NCI-H1930 (cell line): ENCODE measurements at regions not wholly inside any gene's neighbourhood (a gene's known extent, or its start where the extent isn't known, plus 50 kb on each side); places are given as distances from the start of the nearest gene placed in this dataset.

ENCODE experiments used
- DNase-seq, 2 experiments: peaks; one replicate each; lab custom pipeline; 2025; lab: John Stamatoyannopoulos, UW

DNA sequence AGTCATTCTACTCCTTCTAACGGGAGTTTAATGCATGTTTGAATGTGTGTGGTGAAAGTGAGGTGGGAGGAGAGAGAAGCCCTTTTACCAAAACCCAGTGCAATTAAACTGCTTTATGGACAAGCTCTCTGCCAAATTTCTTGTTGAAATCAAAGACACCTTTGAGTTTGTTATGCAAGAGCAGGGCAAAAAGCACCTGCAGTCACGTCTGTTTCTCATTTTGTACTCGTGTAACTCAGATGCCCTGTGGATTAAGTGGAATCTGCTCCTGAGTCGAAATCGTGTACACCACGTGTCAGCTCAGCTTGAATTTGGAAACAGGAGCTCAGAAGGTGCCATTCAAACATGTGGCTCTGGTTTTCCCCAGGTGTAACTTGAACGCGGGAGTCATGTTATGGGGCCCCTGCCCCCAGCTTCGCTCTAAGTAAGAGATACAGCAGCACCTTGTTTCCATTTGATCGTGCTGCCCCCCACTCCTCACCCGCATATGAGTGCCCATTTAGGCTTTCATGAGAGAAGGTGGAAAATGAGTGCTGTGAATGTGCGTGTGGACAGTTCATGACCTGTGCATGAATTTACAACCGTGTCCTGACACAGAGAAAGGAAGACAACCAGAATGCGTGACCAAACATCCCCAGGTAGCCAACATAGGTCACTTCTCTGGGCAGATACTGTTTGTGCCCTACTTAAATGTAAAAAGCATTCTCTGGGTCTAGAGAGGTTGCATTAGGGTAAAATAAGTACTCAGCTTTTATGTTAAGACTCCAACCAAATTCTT, 347.0 kb upstream of the SLC30A5 start:
- no peak for DNase-seq

DNA sequence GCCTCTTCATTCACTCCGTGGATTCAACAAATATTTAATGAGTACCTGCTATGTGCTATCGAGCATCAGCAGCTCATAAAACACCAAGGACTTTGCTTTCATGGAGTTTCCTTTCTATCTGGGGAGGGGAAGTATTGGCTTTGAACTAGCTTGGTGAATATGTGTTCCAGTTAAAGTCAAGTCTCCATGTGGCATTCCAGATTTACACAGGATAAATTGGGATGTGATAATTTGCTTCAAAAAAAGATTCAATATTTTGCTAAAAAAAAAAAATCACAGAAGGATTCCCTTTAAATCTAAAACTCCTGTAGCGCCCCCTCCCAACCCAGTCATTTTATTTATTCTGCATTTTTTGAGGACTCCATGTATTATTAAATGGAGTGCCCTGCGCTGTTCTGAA, 346.3 kb upstream of the SLC30A5 start:
- no peak for DNase-seq

DNA sequence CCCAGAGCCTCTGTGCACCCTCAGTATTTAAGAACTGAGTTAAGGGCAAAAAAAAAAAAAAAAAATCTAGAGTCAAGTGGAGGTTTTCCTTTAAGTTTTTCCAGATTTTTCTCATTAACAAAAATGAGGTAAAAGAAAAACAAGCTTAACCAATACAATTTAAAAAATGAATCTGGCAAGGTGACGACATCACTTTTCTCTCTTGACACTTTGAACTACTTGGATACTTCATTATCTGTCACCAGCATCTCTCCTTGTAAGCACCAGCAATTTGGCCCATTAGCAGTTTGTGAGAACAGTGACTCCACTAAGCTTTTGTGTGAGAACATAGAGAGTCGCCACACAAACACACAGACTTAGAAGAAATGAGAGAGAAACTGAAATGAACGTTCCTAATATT, 345.7 kb upstream of the SLC30A5 start:
- no peak for DNase-seq

DNA sequence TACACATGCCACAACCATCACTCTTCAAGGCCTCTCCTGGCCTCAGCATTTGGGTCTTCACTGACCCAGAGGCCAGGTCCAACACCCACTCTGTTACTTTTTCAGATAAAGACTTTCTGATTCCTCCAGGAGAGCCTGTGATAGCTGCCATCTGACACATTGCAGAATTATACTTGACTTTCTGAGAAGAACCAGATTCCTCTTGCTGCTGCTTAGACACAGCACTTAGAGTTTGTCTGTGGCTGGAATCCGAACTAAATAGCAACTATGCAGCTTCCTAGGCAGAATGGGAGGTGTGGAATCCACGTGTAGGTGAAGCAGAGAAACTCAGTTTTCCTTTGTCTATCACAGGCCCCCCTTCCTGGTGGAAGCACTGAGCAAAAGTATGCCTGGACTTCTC, 344.7 kb upstream of the SLC30A5 start:
- DNase-seq, result no peak

DNA sequence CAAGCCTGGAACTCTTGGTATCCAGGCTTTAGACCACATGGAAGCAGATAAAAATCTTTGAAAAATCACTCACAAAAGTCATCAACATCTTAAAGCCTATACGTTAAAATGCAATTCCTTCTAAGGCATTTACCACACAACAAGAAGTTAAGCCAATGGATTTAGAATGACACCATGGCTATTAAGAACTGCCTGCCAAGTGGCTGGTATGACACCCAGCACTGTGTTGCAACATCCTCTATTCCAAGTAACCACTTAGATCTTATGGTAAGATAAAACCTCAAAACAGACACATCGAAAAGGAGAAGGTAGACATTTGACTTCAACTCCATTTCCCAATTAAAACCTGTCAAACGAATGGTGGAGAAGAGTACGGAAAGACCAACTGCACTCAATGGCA, 344.2 kb upstream of the SLC30A5 start:
- no peak for DNase-seq

DNA sequence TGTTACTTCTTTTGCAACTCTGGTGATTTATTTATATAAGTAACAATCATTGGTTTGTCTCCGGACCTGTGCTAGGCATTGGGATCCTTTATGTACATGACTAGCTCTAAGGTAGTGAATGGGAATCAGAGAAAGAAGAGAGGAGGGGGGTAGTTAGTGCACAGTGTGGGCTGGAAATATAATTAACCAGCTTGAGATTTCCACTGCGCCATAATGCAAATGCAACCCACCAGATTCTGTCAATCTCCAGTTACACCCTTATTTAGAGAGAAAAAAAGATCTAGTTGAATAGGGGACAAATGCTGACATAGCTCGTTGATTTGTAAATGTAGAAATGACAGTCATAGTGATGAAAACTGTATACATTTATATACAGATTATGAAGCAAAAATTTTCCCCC, 342.2 kb upstream of the SLC30A5 start:
- no peak for DNase-seq

DNA sequence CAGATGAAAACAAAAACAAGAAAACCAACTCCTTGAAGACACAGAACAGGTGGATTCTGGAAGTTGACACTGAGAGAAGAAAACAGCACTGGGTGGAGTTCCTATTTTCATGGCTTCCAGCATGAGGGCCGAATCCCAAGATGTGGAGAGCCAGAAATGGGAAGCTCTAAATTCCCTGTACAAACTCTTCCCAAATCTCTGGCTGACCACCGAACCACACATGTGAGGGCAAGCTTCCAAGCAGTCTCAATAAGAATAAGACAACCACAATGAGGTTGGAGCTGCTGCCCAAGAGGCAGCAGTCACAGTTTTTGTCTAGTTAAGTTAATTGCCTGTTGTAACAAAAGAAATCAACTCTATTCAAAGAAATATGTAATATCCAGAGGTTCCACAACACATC, 339.3 kb upstream of the SLC30A5 start:
- DNase-seq, result no peak

DNA sequence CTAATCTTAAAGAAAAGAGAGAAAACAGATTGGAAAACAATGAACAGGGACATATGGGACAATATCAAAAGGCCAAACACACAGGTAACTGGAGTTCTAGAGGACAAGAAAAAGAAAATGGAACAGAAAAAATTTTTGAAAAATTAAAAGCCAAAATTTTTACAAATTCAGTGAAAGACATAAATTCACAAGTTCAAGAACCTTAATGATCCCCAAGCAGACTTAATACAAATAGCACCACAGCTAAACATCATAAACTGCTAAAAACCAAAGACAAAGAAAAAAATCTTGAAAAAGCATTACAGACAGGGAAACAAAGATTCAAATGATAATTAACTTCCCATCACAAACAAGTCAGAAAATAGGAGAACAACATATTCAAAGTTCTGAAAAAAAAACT, 338.5 kb upstream of the SLC30A5 start:
- DNase-seq, result no peak

DNA sequence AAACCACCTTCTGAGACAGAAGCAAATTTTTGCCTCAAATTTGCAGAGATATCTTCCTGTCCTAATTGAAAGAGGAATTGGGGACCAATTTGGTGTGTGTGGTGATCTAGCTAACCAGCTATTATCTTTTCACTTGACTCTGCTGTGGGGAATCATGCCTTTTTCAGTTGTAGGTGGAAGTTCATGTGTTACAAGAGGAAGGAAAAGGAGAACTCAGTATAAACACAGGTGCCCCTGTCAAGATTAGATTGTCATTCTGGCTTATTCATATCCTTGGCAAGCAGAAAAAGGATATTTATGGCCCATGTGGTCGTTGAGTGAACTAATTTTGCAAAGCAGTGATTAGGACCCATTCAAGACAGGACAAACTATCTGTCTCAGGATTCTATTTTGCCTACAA, 336.8 kb upstream of the SLC30A5 start:
- DNase-seq, result no peak

DNA sequence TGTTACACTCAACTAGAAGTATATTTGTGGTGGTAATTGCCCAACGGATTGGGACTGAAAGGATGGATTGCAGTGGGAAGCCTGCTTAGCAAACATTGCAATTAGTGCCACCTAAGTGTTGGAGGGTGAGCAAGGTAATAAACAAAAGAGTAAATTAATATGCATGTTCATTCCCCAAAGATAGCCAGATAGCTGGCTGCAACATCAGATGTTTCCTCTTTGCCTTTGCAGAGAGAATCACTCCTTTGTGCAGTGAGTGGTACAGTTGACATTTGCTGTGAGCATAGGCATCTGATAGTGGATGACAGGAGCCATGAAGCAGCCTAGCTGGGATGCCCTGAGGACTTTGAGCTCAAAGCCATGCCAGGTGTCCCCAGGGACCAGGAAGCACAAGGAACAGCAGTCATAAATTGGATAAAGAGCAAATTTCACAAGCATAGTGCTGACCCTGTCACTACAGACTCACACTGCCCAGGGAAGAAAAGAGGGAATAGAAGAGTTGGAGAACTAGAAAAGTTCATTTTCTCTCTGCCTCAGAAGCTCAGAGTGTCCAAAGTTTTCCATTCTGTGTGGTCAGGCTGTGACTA, 336.1 kb upstream of the SLC30A5 start:
- DNase-seq, result no peak

DNA sequence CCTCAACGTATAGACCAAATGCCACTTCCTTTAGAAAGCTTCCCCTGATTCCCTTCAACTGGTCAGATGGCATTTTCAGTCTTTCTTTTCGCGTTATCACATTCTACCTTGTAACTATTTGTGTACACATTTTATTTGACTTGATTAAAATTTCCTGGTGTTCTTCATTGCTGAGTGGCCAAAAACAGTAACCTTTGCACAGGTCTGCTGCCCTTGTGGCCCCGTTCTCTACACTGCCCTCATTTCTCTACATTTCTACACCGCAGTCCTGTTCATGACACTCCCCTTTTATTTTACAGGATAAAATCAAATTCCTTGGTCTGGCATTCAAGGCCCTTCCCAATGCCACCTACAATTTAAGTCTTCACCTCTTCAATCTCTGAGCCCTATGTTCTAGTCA, 334.2 kb upstream of the SLC30A5 start:
- DNase-seq, result no peak

DNA sequence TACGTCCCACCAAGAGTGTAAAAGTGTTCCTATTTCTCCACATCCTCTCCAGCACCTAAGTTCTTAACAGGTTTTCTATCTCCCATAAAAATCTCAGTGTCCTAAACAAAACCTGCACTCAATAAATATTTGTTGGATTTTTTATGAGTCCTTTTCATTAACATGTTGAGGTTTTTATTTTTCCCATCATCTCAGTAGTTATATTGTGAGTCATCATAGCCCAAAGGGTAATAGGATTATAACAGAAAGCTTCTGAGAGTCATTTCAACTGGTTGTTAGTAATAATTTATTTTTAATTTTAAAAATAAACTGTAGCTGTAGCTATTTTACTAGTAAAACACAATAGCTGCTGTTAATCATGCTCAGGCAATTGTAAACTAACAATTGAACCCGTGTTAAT, 331.6 kb upstream of the SLC30A5 start:
- no peak for DNase-seq

DNA sequence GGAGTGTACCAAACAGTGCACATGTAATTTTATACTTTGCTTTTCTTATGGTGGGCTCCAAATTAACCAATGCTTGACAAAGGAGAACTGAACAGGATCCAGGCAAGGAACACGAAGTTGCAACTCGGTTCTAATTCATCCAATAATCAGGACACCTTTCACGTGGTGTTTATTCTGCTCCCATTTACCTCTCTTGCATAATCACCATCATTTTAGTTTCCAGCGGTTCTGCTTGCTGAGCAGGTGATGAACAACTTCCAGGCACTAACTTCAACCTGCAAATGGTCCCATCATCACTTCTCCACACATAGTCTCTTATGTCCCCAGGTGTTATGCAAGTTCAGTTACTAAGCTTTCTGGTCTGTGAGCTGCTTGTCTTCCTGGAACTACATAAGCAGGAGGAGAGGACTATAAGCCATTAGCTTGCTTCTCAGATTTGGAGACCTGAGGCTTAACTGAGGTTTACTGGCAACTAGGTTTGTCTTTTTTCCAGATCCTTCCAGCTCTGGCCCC, 326.8 kb upstream of the SLC30A5 start:
- DNase-seq, result no peak

DNA sequence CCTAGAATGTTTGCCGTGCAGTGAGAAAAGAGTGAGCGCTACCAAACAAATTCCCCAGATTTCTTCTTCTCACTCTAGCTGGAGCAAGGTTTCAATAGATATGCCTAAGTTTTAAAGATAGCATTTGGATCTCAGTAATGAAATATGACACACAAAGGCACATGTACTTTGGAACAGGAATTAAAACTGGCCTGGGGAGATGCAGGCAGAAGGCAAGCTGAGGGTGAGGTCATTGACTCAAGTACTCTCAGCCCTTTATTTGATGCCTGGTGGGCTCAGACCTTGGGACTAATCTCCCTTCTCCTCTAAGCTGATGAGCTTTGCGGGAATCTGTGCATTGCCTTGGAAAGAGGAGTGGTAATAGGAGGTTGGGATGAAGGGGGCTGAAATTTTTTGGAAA, 323.3 kb upstream of the SLC30A5 start:
- no peak for DNase-seq

DNA sequence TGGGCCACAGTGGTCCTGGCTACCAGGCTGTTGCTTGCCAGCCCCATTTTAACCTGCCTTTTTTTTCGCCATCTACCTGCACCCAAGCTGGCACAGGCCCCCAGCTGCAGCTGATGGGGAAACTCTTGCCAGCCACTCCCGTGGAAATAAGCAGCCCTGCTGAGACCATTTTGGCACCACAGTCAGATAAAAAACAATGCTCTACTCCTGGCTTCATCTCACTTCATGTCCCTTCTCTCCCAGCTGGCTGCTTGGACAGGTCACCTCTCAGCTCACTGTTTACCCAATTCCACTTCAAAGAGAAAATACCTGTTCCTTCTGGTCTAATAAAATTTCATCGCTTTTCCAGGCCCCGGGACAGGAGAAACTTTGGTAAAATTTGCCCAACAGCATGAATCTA, 322.6 kb upstream of the SLC30A5 start:
- no peak for DNase-seq

DNA sequence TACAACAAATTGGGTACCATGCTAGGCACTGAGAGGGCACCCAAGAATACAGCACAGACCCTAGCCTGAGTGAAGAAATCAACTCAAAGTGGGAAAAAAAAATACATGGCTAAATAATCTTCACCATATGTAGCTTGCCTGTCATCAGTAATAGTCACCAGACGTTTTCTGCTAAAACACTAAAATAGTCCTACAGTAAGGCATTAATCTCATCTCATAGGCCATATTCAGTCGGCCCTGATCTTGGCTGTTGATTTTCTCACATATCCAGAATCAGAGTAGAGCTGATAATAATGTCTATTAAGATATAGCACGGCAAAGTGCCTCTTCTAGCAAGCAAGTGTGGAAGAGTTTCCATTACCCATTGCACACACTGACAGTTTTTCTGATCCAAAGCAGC, 322.1 kb upstream of the SLC30A5 start:
- DNase-seq, result no peak

DNA sequence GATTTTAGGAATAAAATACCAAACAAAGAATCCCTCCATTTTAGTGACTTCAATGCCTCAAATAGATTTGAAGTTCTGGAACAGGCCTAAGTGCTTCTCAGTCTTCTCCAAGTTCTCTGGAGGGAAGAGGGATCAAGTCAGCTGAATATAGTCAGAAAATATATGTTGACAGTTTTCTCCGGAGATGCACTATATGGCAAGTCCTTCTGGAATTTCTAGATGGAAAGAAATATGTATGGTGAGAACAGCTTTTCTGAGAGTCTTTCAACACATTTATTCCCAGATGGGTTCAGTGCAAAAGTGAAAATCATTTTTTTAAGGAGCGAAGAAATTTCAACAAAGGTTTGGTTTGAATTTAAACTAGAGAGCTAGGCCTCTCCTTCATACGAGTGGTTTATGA, 317.4 kb upstream of the SLC30A5 start:
- DNase-seq, result no peak

DNA sequence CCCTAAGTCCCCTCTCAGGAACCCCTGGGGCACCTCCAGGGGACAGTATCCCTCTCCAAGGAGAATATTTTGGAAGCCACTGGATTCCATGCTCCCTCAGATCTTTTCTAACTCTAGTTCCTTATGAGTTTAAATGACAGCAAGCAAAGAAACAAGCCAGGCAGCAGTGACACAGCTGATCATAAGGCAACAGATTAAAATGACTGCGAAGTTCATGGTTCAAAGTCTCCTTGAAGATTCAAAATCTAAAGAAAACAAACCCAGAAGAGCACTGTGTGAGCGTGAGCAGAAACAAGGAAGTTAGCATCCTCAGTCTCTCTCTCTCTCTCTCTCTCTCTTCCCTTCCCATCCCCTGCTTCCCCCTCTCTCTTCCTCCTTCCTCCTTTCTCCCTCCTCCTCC, 316.7 kb upstream of the SLC30A5 start:
- no peak for DNase-seq

DNA sequence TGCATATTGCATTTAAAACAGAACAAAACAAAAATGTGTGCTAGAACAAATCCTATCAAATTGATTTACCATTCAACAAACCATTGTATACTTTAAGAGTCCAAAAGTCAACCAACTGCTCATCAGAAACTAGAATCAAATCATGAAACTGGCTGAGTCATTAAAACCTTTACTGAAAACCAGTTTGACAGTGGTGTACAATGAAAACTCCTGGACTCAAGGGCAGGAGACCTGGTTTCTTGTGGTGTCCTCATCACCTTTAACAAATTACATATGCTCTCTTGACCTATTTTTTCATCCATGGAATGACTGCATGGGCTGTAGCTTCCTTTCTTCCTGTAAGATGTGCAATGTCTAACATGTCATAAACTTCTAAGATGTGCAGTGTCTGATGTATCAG, 315.3 kb upstream of the SLC30A5 start:
- DNase-seq, result no peak

DNA sequence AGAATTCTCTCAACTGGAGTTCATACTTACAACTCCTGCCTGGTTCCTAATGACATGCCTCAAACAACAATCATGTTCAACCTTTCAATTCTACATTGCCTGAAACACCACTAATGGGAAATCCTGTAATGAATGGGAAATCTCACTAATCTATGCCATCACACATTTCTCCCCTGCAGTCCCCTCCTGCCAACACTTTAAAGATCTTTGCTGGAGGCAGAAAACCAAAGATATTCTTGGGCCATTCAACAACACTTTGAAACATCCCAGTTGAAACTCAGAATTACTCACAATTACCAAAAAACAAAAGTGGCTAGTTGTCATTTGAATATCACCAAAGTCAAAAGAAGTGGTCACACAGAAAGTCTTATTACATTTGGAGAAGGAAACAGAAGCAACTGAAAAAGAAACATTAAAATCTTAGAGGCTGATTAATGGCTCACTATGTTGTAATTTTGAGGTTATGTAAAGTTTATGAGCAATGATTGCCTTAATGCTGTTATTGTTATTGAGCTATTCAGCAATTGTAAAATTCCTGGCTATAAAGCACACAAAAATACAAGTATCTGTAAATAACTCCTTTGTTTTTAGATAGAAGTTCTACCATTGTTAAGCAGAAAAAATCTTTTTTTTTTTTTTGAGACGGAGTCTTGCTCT, 313.4 kb upstream of the SLC30A5 start:
- DNase-seq, result no peak

DNA sequence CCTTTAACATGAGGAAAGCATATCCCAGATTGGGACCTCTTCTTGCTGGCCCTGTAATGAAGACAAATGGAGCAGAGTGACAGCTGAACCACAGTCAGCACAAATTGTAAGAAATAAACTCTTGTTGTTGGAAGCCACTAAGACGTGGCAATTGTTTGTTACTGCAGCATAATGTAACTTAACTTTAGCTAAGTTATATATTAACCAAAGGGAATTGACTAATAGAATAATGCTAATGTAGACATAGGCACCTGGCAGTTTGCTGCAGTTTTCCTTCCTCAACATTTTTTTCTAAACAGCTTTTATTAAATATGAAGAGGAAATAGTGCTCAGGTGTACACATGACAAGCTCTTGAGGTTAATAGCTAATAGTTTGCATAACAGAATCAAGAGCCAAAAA, 300.7 kb upstream of the SLC30A5 start:
- DNase-seq, result no peak

DNA sequence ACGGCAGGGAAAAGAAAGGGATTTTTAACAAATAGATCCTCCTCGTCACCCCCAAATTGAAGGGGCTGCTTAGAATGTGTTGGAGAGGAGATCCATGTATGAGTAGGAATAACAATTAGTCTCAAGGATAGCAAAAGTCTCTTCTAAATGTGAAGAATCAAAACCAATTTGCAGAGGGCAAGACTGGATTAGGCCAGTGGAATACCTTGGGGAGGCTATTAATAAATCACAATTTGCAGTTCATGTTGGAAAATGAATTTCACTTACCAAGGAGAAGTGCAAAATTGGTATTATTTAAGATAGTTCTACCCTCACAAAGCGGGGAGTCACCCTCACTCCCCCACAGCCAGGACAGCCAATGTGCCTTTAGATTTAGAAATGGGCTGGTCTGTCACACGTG, 299.8 kb upstream of the SLC30A5 start:
- no peak for DNase-seq

DNA sequence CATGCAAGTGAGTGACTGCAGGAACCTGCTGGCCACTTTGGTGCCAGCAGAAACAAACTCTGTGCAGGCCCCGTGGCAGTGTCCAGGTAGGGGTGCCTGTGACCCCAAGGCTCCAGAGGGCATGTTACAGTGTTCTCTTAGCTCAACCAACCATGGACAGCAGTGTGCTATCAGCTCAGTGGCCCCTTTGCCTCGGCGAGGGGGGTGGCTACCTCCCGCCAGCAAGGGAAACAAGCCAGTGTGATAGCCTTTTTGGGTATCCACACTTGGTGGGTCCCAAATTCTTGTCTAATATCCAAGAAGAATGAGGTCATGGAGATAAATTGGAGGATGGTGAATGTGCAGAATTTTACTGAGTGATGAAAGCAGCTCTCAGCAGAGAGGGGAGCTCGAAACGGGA, 298.6 kb upstream of the SLC30A5 start:
- no peak for DNase-seq
